ENCODE measurements at regions not wholly inside any gene's neighbourhood (a gene's known extent, or its start where the extent isn't known, plus 50 kb on each side); places are given as distances from the start of the nearest gene placed in this dataset.

- TF ChIP-seq, protein P1, sequence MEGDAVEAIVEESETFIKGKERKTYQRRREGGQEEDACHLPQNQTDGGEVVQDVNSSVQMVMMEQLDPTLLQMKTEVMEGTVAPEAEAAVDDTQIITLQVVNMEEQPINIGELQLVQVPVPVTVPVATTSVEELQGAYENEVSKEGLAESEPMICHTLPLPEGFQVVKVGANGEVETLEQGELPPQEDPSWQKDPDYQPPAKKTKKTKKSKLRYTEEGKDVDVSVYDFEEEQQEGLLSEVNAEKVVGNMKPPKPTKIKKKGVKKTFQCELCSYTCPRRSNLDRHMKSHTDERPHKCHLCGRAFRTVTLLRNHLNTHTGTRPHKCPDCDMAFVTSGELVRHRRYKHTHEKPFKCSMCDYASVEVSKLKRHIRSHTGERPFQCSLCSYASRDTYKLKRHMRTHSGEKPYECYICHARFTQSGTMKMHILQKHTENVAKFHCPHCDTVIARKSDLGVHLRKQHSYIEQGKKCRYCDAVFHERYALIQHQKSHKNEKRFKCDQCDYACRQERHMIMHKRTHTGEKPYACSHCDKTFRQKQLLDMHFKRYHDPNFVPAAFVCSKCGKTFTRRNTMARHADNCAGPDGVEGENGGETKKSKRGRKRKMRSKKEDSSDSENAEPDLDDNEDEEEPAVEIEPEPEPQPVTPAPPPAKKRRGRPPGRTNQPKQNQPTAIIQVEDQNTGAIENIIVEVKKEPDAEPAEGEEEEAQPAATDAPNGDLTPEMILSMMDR (IDR thresholded peaks at IDR 0.05; ENCODE audit: low read depth, low read length, missing control alignments), result no peak
Observed at GRCh38 chr5:56575821-56576220, 239.5 kb upstream of the MAP3K1 start.

DNA sequence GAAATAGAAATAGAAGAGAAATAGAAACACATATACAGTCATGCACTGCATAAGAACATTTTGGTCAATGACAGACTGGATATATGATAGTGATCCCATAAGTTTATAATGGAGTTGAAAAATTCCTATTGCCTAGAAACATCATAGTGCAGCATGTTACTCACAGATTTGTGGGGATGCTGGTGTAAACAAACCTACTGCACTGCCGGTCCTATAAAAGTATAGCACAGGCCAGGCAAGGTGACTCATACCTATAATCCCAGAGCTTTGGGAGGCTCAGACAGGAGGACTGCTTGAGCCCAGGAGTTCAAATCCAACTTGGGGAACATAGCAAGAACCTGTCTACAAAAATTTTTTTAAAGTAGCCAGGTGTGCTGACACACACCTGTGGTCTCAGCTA is 240.6 kb upstream of the MAP3K1 start:
- TF ChIP-seq, protein P1 (IDR thresholded peaks at IDR 0.05; ENCODE audit: low read depth, low read length, missing control alignments), result no peak
- no peak overlapping the region for H3K4me3 ChIP-seq (replicated peaks; ENCODE audit: low read depth, low read length)

More at GRCh38 chr5:56575821-56576220, 239.5 kb upstream of the MAP3K1 start:
- no peak for DNase-seq (ENCODE audit: extremely low read depth, low read depth)
- no peak overlapping the region for H3K4me3 ChIP-seq (replicated peaks; ENCODE audit: low read depth, low read length)

DNA sequence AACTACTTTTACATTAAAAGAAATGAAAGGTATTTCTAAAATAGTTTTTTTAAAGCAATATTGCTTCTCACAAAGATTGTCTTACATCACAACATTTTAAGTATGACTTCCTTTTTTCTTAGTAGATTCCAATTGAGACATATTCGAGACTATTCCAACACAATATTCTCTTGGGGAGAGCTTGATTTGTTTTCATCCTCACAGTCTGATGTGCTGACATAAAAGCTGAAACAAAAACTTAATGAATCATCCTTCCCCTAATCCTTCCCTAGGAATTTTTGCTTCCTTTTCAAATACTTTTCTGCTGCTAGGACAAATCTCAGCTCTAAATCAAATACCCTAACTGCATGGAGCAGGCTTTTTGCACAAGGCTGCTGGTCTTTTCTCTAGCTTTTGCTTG is 245.8 kb upstream of the MAP3K1 start:
- TF ChIP-seq, protein P1 (IDR thresholded peaks at IDR 0.05; ENCODE audit: low read depth, low read length, missing control alignments), result no peak
- no peak for DNase-seq (ENCODE audit: extremely low read depth, low read depth)
- H3K4me3 ChIP-seq (replicated peaks; ENCODE audit: low read depth, low read length), result no peak overlapping the region

More for the DNA sequence above, 240.6 kb upstream of the MAP3K1 start:
- peak; percentile 14 for DNase-seq (ENCODE audit: extremely low read depth, low read depth)

- TF ChIP-seq, protein P1 (IDR thresholded peaks at IDR 0.05; ENCODE audit: low read depth, low read length, missing control alignments), result no peak
- no peak for DNase-seq (ENCODE audit: extremely low read depth, low read depth)
- H3K4me3 ChIP-seq (replicated peaks; ENCODE audit: low read depth, low read length), result no peak overlapping the region
Observed at GRCh38 chr5:56569076-56569475, 246.3 kb upstream of the MAP3K1 start.

DNA sequence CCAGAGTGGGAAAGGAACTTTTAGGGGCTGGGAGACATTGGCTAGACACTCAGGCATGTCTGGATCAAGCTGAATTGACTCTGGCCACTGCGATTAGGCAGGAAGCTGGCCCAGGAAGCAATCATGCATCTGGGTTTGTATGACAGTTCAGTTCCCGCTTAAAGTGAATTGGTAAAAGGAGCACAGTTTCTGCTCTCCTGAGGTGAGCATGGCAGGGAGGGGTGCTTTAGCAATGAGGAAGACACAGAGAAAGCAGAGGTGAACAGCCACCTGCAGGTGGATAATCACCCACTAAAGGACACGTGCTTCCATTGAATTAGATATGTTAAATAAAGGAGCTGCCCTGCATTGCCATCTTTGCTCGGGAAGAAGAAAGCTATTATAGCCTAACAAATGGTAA is 248.1 kb upstream of the MAP3K1 start:
- TF ChIP-seq, protein P1 (IDR thresholded peaks at IDR 0.05; ENCODE audit: low read depth, low read length, missing control alignments), result no peak
- no peak for DNase-seq (ENCODE audit: extremely low read depth, low read depth)
- no peak overlapping the region for H3K4me3 ChIP-seq (replicated peaks; ENCODE audit: low read depth, low read length)

- DNase-seq (ENCODE audit: extremely low read depth, low read depth), result no peak
- TF ChIP-seq, protein P1 (IDR thresholded peaks at IDR 0.05; ENCODE audit: low read depth, low read length, missing control alignments), result no peak
- H3K4me3 ChIP-seq (replicated peaks; ENCODE audit: low read depth, low read length), result no peak overlapping the region
Observed at GRCh38 chr5:56566374-56567249, 248.7 kb upstream of the MAP3K1 start.
